T-helper 17 cell (primary cell): ENCODE measurements at regions not wholly inside any gene's neighbourhood (a gene's known extent, or its start where the extent isn't known, plus 50 kb on each side); places are given as distances from the start of the nearest gene placed in this dataset.

Experiments
- ATAC-seq: fragments of 150-1000 bp; cut with Tn5 transposase; 2 replicates; pipeline ENCODE4 v1.10.0; 2021; ENCODE audit warnings: mild to moderate bottlenecking, moderate library complexity
- DNase-seq, 3 donors: peaks; one replicate each; pipeline versions ENCODE4 v3.0.0 to v3.0.0-alpha.2; 2020 to 2021
- H3K9me3 ChIP-seq: one replicate; pipeline ENCODE4 v1.7.0; 2013; ENCODE audit warnings: low read length, mild to moderate bottlenecking; ENCODE audit not compliant: control insufficient read depth, poor library complexity, severe bottlenecking
- H3K27ac Mint-ChIP-seq: one replicate; pipeline ENCODE4 v1.8.0; 2022; ENCODE audit warnings: mild to moderate bottlenecking, moderate library complexity, mixed read lengths
- H3K27me3 Mint-ChIP-seq: one replicate; pipeline ENCODE4 v1.8.0; 2022; ENCODE audit warnings: mixed read lengths
- H3K36me3 Mint-ChIP-seq: one replicate; pipeline ENCODE4 v1.8.0; 2022; ENCODE audit warnings: low read depth, mixed read lengths
- H3K4me1 Mint-ChIP-seq: one replicate; pipeline ENCODE4 v1.8.0; 2022; ENCODE audit warnings: mild to moderate bottlenecking, mixed read lengths
- H3K4me3 Mint-ChIP-seq: one replicate; pipeline ENCODE4 v1.8.0; 2022; ENCODE audit warnings: mild to moderate bottlenecking, moderate library complexity, mixed read lengths

DNA sequence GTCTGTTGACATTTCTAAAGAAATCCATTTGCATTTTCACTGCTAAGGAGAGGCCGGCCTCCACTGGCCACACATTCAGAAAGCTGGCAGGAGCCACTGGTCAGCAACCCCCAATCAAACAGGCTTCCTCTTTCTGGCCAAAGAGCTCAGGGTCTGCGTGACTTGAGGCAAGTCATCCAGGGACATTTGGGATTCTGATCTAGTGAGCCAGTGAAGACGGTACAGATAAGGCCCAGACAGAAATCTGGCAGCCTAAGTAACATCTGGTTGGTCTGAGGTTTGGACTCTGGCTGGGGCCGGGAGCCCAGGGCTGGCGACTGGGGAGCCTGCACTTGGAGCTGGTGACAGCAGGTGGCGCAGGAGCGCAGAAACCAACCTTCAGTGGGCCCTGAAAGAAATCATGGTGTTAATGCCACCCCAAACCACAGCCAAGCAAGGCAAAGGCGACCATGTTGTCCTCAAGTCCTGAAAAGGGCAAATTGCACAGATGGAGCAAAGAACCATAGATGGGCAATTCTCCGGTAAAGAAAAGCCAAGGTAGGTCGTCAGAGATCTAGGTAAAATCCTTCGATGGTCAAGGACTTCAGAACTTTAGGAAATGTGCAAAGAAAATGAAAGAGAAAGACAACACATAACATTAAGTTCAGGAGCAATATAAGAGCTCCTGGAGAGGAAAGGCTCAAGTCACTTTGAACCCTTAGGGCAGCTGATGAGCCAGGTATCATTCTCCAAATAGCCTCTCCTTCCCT lies 99.4 kb upstream of the BLID start:
- Mint-ChIP-seq H3K27me3 (peaks cover 37% of the 10 kb centered on the region), H3K4me1 (no peaks in the 10 kb centered on the region), H3K36me3 (no peaks in the 10 kb centered on the region), H3K4me3 (no peak overlapping the region), H3K27ac (no peak overlapping the region)
- DNase-seq, result no peak
- no peaks in the 10 kb centered on the region for H3K9me3 ChIP-seq
- no peak for ATAC-seq

DNA sequence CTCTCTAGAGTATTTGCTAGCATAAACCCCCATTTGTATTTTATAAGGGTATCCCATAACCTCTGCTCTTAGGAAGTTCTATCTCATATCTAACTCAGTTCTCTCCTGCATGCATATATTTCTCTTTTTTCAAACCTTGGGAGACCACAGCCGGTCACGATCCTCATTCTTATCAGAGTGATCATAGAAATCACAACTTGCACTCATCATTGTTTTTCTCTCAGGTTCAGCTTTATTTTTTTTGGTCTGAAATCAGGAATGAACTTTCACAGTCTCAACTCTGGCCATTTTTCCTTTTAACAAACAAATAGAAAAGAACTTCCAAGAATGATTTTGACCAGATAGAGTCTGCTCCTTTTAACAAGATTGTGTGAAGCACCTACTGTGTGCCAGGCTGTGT lies 98.6 kb upstream of the BLID start:
- no peaks in the 10 kb centered on the region for H3K9me3 ChIP-seq
- peaks cover 32% of the 10 kb centered on the region for H3K27me3 Mint-ChIP-seq
- no peak overlapping the region for H3K4me3 Mint-ChIP-seq
- ATAC-seq (no peak), DNase-seq (no peak)
- peak overlapping the region; percentile 2 for H3K27ac Mint-ChIP-seq
- H3K4me1 Mint-ChIP-seq, result no peaks in the 10 kb centered on the region
- no peaks in the 10 kb centered on the region for H3K36me3 Mint-ChIP-seq

DNA sequence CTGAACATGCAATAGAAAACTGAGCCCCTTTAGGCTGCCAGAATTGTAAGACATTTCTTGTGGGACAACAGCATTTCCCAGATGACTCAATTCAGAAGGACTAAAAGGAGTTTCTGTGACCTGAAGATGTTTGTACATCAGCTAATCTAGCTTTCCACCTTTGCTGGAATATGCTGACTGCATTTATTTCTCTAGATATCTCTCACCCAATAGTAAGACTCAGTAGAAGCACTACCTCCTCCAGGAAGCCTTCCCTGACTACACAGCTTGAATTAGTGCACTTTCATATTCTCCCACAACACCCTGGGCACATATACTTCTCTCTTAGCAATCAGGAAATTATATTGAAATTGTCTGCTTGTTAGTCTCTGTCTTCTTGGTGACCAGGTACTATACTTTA lies 98.1 kb upstream of the BLID start:
- ATAC-seq (no peak), DNase-seq (no peak)
- Mint-ChIP-seq H3K4me1 (no peaks in the 10 kb centered on the region), H3K27me3 (peaks cover 27% of the 10 kb centered on the region), H3K4me3 (no peak overlapping the region), H3K36me3 (no peaks in the 10 kb centered on the region), H3K27ac (peak overlapping the region; percentile 2)
- H3K9me3 ChIP-seq, result no peaks in the 10 kb centered on the region

DNA sequence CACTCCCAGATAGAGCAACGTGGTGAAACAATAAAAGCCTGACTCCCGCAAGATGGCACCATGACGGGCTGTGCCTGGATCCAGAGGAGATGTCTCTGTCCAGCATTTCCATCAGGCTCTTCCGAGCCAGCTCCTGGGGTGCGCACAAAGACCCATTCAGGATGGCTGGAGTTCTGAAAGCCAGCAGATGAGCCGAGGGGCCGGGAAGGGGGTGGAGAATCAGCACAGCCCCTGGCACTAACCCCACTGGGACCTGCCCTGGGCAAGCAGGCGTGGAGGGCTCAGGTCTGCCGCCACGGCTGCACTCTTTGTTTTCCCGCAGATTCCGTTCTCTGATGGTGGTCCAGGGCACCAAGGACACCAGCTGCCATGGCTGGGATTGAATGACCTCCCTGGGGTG lies 97.2 kb upstream of the BLID start:
- ATAC-seq (no peak), DNase-seq (no peak)
- Mint-ChIP-seq H3K4me3 (no peak overlapping the region), H3K27me3 (peaks cover 32% of the 10 kb centered on the region), H3K36me3 (no peaks in the 10 kb centered on the region), H3K4me1 (no peaks in the 10 kb centered on the region), H3K27ac (no peak overlapping the region)
- no peaks in the 10 kb centered on the region for H3K9me3 ChIP-seq

DNA sequence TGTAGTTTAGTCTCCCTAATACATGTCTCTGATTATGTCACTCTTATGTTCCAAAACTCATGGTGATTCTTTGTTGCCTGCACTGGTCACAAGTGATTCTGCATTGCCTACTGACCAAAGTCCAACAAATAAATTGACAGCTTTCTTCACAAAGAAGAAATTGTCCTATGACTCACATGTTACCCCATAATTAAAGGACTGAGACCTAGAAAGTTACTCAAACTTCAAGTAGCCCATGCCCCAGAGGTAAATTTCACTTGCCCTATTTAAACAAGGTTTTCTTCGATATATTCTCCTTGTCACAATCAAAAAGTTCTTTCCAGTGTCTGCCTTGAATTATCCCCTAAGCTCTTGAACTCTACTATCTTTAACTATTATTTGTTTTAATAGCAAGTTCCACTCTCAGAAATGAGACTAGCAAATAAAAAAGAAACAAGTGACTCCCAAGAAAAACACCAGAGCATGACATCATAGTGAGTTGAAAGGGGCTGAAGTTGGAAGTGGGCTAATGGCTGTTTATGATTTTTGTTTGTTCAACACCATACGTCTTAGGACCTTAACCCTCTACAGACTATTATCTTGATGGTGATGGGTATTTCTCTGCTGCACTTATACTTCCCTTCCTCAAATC lies 94.5 kb upstream of the BLID start:
- Mint-ChIP-seq H3K36me3 (no peaks in the 10 kb centered on the region), H3K27ac (no peak overlapping the region), H3K27me3 (peaks cover 40% of the 10 kb centered on the region), H3K4me1 (no peaks in the 10 kb centered on the region), H3K4me3 (no peak overlapping the region)
- ATAC-seq (no peak), DNase-seq (no peak)
- no peaks in the 10 kb centered on the region for H3K9me3 ChIP-seq

DNA sequence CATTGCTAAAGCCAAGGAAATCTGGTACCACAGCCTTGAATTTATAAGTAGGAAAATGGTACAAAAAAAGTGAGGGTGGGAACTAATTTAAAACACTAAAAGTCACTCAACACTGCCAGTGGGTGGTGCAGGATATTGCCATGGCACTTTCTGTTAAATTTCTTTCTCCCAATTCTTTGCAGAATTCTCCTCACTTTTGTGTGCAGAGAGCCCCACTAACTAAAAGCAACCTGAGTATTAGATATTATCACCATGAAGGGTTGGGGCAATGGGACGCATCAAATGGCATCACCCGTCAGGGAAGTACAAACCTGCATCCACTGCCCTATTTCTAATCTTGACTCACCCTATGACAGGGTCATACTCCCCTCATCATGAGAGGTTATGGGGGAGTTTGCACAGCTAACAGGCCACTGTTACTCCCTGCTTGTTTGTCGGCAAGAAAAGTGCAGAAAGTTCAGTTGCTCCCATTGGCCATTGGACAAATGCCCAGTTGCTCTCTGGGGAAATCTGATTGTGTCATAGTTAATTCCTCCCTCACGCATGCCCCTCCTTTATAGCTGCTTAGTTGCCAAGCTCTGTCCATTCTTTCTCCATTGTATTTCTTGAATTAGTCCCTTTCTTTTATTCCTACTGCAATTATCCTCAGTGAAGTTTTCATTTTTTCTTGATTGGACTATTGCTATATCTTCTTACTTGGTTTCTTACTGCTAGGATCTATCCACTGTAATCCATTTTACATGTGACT lies 93.8 kb upstream of the BLID start:
- DNase-seq, result no peak
- ATAC-seq, result no peak
- Mint-ChIP-seq H3K4me1 (no peaks in the 10 kb centered on the region), H3K36me3 (no peaks in the 10 kb centered on the region), H3K27me3 (peaks cover 47% of the 10 kb centered on the region), H3K27ac (no peak overlapping the region), H3K4me3 (no peak overlapping the region)
- no peaks in the 10 kb centered on the region for H3K9me3 ChIP-seq

DNA sequence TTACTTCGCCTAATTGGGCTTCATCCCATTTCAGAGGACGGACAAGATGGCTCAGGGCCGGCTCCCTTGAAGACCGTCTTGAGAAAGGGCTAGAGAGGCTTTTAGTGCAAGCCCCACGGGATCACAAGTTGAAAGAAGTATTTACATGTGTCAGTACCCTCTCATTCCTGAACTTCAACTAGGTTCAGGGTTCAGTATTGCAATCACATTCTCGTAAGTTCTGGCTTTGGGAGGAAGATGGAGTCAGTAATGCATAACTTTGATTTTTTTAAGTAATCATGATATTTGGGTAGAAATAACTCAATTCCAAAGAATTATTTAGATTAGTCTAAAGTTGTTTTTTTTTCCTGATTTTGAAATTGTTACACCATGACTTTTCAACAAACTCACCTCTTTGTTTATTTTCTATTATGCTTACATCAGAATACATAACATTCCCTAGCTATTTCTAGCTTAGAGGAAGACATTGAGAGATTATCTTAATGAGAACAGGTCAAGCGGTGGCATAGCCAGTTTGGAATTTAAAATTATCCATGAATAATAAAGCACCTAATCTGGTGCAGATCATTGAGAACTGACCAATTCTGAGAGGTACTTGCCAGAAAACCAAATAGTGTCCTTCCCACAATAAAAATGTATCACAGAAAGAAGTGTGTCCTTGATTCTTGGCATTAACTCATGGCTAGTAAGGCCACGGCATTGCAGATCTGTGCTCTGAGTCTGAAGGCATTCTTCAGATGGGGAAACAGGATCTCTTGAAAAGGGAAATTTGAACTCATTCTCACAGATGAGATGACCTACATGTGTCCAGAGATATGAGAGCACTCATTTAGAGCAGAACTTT lies 92.1 kb upstream of the BLID start:
- H3K9me3 ChIP-seq, result no peaks in the 10 kb centered on the region
- Mint-ChIP-seq H3K27ac (no peak overlapping the region), H3K4me3 (no peak overlapping the region), H3K4me1 (no peaks in the 10 kb centered on the region), H3K36me3 (no peaks in the 10 kb centered on the region), H3K27me3 (peaks cover 55% of the 10 kb centered on the region)
- ATAC-seq (no peak), DNase-seq (no peak)

DNA sequence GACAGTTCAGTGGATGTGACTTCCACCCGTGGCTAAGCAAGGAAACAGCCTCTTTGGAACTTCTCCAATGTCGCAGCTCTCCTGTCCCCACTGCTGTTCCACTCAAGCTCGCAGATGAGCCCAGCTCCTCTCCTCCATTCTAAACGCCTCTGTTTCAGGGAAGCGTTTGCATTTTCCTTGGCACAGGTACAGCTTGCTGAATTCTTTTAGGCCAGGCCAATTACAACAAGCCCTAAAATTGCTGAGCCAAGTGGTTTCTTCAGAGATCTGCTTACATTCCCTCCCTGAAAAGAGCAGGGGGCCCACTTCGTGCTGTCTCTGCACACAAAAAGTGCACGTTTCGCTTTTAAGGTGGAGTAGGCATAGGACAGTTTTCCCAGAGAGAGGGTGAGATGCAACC lies 91.5 kb upstream of the BLID start:
- Mint-ChIP-seq H3K36me3 (no peaks in the 10 kb centered on the region), H3K4me3 (no peak overlapping the region), H3K27ac (no peak overlapping the region), H3K4me1 (peaks cover 2% of the 10 kb centered on the region), H3K27me3 (peaks cover 62% of the 10 kb centered on the region)
- no peak for ATAC-seq
- DNase-seq, result no peak
- no peaks in the 10 kb centered on the region for H3K9me3 ChIP-seq

DNA sequence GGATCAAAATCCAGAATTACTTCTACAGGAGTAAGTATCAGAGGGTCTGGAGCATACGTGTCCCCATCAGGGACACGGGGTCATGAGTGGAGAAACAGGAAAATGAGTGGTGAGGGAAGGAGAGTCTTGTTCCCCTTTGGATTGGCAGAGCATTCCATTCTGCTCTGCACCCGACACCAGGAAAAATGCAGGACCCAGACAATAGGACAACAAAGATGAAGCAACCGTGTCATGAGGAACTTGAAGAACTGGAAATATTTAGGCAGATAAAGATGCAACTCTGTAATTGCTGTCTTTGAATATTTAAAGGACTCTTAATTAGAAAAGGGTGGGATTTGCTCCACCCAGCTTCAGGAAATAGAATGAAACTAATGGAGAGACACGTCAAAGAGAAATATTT lies 89.0 kb upstream of the BLID start:
- ATAC-seq, result no peak
- no peak overlapping the region for H3K27ac Mint-ChIP-seq
- H3K4me3 Mint-ChIP-seq, result no peak overlapping the region
- peaks cover 70% of the 10 kb centered on the region for H3K27me3 Mint-ChIP-seq
- H3K9me3 ChIP-seq, result no peaks in the 10 kb centered on the region
- H3K4me1 Mint-ChIP-seq, result peaks cover 4% of the 10 kb centered on the region
- no peaks in the 10 kb centered on the region for H3K36me3 Mint-ChIP-seq
- no peak for DNase-seq

DNA sequence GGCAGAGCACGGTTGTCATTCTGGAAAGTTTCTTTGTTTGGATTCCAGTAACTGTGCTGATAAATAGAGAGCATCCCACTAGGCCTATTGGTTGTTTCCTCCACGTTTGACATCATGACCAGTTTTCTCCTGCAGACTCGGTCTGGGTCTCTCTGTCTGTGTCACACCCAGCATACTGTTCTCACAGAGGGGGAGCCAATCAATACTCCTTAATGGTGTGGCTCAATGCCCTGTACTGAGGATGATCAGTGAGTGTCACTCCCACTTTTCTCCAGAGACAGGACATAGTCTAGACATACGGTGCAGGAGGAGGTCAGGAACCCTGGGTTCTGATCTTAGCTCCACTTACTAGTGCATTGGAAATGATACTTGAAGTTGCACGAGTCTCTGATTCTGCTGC lies 88.2 kb upstream of the BLID start:
- Mint-ChIP-seq H3K36me3 (no peaks in the 10 kb centered on the region), H3K27me3 (peaks cover 70% of the 10 kb centered on the region), H3K27ac (no peak overlapping the region), H3K4me1 (peaks cover 4% of the 10 kb centered on the region), H3K4me3 (no peak overlapping the region)
- ATAC-seq (no peak), DNase-seq (no peak)
- no peaks in the 10 kb centered on the region for H3K9me3 ChIP-seq

DNA sequence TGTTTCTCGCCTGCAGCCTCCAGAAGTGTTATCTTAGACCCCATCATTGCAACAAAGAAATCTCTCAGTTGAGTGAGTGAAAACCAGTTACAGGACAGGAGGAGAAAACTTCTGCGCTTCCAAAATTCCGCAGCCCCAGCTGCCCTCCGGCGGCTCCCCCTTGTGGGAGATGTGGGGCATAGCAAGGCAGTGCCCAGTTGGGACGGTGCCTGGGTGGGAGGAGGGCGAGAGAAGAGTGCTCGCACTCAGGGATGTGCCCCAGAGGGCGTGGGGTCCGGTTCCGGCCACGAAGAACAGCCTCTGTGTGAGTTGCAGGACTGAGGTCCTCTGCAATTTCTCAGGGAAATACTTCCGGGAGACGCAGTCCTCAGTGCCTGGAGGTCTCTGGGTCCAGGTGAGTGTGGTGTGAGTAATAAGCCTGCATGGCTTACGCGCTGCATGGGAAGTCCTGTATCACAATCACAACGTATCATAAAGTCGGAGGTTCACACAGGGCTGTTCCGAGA lies 87.0 kb upstream of the BLID start:
- no peak overlapping the region for H3K4me3 Mint-ChIP-seq
- DNase-seq (peak in 1 of 3 donors; percentile 10), ATAC-seq (peak; percentile 55)
- no peak overlapping the region for H3K27ac Mint-ChIP-seq
- peaks cover 4% of the 10 kb centered on the region for H3K4me1 Mint-ChIP-seq
- peaks cover 59% of the 10 kb centered on the region for H3K27me3 Mint-ChIP-seq
- H3K9me3 ChIP-seq, result no peaks in the 10 kb centered on the region
- H3K36me3 Mint-ChIP-seq, result no peaks in the 10 kb centered on the region

DNA sequence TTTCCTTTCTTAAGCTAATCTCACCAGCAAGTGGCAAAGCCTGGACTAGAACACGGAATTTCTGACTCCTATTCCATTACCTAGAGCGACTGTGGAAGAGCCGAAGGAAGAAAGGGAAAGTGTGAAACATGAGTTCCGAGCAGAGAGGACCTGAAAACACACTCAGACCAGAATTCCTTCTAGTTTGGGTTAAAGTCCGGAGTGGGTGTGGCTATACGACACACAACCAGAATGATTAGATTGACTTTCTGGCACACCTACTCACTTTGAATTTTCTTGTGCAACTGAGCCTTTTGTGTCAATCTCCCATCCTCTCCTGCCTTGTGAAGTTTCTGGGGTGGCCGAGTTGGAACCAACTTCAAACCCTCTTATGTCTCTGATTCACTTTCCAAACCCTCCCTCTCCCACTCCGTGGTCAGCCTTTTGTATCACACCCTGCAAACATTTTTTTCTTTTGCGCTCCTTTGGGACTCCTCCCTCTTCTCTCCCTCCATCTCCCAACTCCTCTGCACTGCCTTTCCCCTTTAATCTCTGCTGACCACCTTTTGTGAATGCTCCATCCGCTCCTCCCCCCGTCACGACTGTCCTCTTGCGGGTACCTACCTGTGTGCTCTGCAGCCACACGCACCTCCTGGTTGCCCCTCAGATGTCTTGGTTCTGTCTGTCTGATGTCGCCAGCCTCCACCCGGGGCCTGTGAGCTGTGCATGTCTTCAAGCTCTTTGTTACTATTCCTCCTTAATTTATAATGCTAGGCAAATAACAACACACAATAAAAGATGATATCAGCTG lies 86.3 kb upstream of the BLID start:
- H3K9me3 ChIP-seq, result no peaks in the 10 kb centered on the region
- DNase-seq, result no peak
- peaks cover 53% of the 10 kb centered on the region for H3K27me3 Mint-ChIP-seq
- no peak for ATAC-seq
- no peak overlapping the region for H3K27ac Mint-ChIP-seq
- no peak overlapping the region for H3K4me3 Mint-ChIP-seq
- peaks cover 4% of the 10 kb centered on the region for H3K4me1 Mint-ChIP-seq
- H3K36me3 Mint-ChIP-seq, result no peaks in the 10 kb centered on the region
